ENCODE measurements at regions not wholly inside any gene's neighbourhood (a gene's known extent, or its start where the extent isn't known, plus 50 kb on each side); places are given as distances from the start of the nearest gene placed in this dataset.

DNA sequence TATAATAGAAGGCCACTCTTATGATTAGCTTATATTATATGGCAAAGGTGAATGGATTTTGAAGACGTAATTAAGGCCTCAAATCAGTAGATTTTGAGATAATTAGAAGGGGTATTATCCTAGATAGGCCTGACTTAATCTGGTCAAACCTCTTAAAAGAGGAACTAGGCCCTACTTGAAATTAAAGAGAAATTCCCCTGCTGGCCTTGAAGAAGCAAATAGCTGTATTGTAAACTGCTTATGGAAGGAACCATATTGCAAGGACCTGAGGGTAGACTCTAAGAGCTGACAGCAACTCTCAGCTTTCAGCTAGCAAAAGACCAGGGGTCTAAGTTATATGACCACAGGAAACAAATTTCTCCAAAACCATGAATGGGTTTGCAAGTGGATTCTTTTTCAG, 219.0 kb upstream of the ONECUT1 start:
- H3K9ac ChIP-seq, result no peak overlapping the region
- H3K4me2 ChIP-seq, result no peak overlapping the region
- no peak overlapping the region for H3K4me3 Mint-ChIP-seq
- no peaks in the 10 kb centered on the region for H3K27me3 ChIP-seq
- no peaks in the 10 kb centered on the region for H4K20me1 ChIP-seq (ENCODE audit: low read depth)
- no peak overlapping the region for H2AFZ ChIP-seq (replicated peaks)
- no peaks in the 10 kb centered on the region for H3K9me3 Mint-ChIP-seq
- H3K4me1 Mint-ChIP-seq, result no peaks in the 10 kb centered on the region
- H3K27ac Mint-ChIP-seq, result no peak overlapping the region
- H3K36me3 Mint-ChIP-seq, result peaks cover 1% of the 10 kb centered on the region
- no peak overlapping the region for H3K4me3 ChIP-seq
- no peaks in the 10 kb centered on the region for H3K79me2 ChIP-seq (ENCODE audit: low read depth)
- H3K27me3 Mint-ChIP-seq (ENCODE audit: insufficient read depth, low read depth), result no peaks in the 10 kb centered on the region
- no peaks in the 10 kb centered on the region for H3F3A ChIP-seq (ENCODE audit: low read depth)
- TF ChIP-seq, protein P1, sequence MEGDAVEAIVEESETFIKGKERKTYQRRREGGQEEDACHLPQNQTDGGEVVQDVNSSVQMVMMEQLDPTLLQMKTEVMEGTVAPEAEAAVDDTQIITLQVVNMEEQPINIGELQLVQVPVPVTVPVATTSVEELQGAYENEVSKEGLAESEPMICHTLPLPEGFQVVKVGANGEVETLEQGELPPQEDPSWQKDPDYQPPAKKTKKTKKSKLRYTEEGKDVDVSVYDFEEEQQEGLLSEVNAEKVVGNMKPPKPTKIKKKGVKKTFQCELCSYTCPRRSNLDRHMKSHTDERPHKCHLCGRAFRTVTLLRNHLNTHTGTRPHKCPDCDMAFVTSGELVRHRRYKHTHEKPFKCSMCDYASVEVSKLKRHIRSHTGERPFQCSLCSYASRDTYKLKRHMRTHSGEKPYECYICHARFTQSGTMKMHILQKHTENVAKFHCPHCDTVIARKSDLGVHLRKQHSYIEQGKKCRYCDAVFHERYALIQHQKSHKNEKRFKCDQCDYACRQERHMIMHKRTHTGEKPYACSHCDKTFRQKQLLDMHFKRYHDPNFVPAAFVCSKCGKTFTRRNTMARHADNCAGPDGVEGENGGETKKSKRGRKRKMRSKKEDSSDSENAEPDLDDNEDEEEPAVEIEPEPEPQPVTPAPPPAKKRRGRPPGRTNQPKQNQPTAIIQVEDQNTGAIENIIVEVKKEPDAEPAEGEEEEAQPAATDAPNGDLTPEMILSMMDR (IDR thresholded peaks at IDR 0.05), result no peak
- TF ChIP-seq EZH2 (IDR thresholded peaks at IDR 0.05), result no peak
- no peaks in the 10 kb centered on the region for H3K9me3 ChIP-seq (ENCODE audit: low read depth)
- H3K4me1 ChIP-seq, result no peaks in the 10 kb centered on the region
- H3K36me3 ChIP-seq, result no peaks in the 10 kb centered on the region
- no peak overlapping the region for H3K27ac ChIP-seq
- DNase-seq (ENCODE audit: low spot score), result no peak

DNA sequence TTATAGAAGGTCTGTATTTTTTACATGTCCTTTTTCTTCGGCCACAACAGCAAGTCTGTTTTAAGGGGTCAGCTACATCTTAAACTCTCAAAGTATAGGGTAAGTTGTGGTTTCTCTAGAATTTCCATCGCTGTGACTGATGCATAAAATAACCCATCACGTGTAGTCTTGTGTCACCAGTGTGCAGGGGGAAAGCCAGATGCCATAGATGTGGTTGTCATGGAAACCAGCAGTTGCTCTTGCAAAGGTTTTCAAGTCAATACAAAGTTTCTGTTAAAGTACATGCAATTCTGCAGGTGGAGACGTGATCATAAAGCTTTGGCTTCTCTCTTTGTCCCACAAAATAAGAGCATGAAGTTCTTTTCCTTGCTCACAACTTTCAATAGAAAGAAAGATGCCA, 210.3 kb upstream of the ONECUT1 start:
- TF ChIP-seq EZH2phosphoT487 (IDR thresholded peaks at IDR 0.05), result no peak
- TF ChIP-seq, protein P1 (IDR thresholded peaks at IDR 0.05), result no peak
- TF ChIP-seq EZH2 (IDR thresholded peaks at IDR 0.05), result no peak
- Mint-ChIP-seq H3K4me1 (peaks cover 12% of the 10 kb centered on the region), H3K9me3 (no peaks in the 10 kb centered on the region), H3K27me3 (ENCODE audit: insufficient read depth, low read depth) (no peaks in the 10 kb centered on the region), H3K4me3 (no peak overlapping the region), H3K36me3 (no peaks in the 10 kb centered on the region), H3K27ac (no peak overlapping the region)
- H2AFZ ChIP-seq (replicated peaks), result no peak overlapping the region
- H3K9me3 ChIP-seq (ENCODE audit: low read depth), result no peaks in the 10 kb centered on the region
- H3K36me3 ChIP-seq, result no peaks in the 10 kb centered on the region
- no peak overlapping the region for H3K4me3 ChIP-seq
- H4K20me1 ChIP-seq (ENCODE audit: low read depth), result no peaks in the 10 kb centered on the region
- H3K4me1 ChIP-seq, result no peaks in the 10 kb centered on the region
- H3K9ac ChIP-seq, result no peak overlapping the region
- no peaks in the 10 kb centered on the region for H3K27me3 ChIP-seq
- no peaks in the 10 kb centered on the region for H3K79me2 ChIP-seq (ENCODE audit: low read depth)
- no peak overlapping the region for H3K4me2 ChIP-seq
- peak; percentile 13 for DNase-seq (ENCODE audit: low spot score)
- no peaks in the 10 kb centered on the region for H3F3A ChIP-seq (ENCODE audit: low read depth)
- H3K27ac ChIP-seq, result no peak overlapping the region

DNA sequence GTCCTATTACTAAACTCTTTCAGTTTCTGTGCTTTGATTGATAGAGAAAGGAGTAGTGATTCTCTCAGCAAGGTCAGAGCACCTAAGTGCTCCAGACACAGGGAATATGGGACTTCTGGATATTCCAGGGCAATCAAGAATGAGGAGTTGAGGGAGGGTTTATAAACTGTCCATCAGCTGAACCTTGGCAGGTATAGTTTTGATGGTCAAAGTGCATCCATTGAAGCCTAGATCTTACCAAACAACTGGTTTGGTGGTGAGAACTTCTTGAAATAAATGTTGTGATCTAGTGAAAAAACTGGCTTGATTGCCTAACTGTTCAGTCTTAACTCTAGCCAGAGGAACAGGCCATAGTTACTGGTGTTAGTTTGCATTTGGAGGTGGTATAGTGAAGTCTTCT, 207.0 kb upstream of the ONECUT1 start:
- Histone ChIP-seq H3K27me3 (no peaks in the 10 kb centered on the region), H4K20me1 (ENCODE audit: low read depth) (no peaks in the 10 kb centered on the region), H3K9me3 (ENCODE audit: low read depth) (no peaks in the 10 kb centered on the region), H3K79me2 (ENCODE audit: low read depth) (no peaks in the 10 kb centered on the region), H3F3A (ENCODE audit: low read depth) (no peaks in the 10 kb centered on the region), H3K36me3 (no peaks in the 10 kb centered on the region), H3K4me2 (no peak overlapping the region), H2AFZ (replicated peaks) (no peak overlapping the region), H3K4me3 (no peak overlapping the region), H3K9ac (no peak overlapping the region), H3K4me1 (no peaks in the 10 kb centered on the region), H3K27ac (no peak overlapping the region)
- H3K27me3 Mint-ChIP-seq (ENCODE audit: insufficient read depth, low read depth), result no peaks in the 10 kb centered on the region
- H3K4me1 Mint-ChIP-seq, result peaks cover 12% of the 10 kb centered on the region
- H3K4me3 Mint-ChIP-seq, result no peak overlapping the region
- H3K9me3 Mint-ChIP-seq, result peaks cover 11% of the 10 kb centered on the region
- no peaks in the 10 kb centered on the region for H3K36me3 Mint-ChIP-seq
- DNase-seq (ENCODE audit: low spot score), result no peak
- TF ChIP-seq EZH2 (IDR thresholded peaks at IDR 0.05), result no peak
- TF ChIP-seq, protein P1 (IDR thresholded peaks at IDR 0.05), result no peak
- no peak for TF ChIP-seq EZH2phosphoT487 (IDR thresholded peaks at IDR 0.05)
- H3K27ac Mint-ChIP-seq, result no peak overlapping the region

DNA sequence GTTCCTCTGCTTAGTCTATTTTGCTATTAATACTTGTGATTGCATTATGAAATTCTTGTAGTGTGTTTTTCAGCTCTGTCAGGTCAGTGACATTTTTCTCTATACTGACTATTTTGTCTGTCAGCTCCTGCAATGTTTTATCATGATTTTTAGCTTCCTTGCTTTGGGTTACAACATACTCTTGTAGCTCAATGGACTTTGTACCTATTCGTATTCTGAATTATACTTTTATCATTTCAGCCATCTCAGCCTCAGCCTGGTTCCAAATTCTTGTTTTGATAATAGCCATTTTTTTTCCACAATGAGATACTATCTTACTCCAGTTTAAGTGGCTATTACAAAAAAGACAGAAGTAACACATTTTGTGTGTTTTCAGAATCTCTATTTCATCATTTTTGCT, 204.2 kb upstream of the ONECUT1 start:
- H3K4me1 ChIP-seq, result no peaks in the 10 kb centered on the region
- H3K36me3 Mint-ChIP-seq, result no peaks in the 10 kb centered on the region
- no peaks in the 10 kb centered on the region for H3K36me3 ChIP-seq
- H3K27ac ChIP-seq, result no peak overlapping the region
- DNase-seq (ENCODE audit: low spot score), result no peak
- H3K4me3 Mint-ChIP-seq, result no peak overlapping the region
- H3F3A ChIP-seq (ENCODE audit: low read depth), result no peaks in the 10 kb centered on the region
- no peak overlapping the region for H2AFZ ChIP-seq (replicated peaks)
- H3K9me3 Mint-ChIP-seq, result peaks cover 11% of the 10 kb centered on the region
- no peak overlapping the region for H3K27ac Mint-ChIP-seq
- H4K20me1 ChIP-seq (ENCODE audit: low read depth), result no peaks in the 10 kb centered on the region
- H3K4me1 Mint-ChIP-seq, result no peaks in the 10 kb centered on the region
- H3K9ac ChIP-seq, result no peak overlapping the region
- no peaks in the 10 kb centered on the region for H3K27me3 Mint-ChIP-seq (ENCODE audit: insufficient read depth, low read depth)
- no peaks in the 10 kb centered on the region for H3K79me2 ChIP-seq (ENCODE audit: low read depth)
- no peaks in the 10 kb centered on the region for H3K27me3 ChIP-seq
- no peaks in the 10 kb centered on the region for H3K9me3 ChIP-seq (ENCODE audit: low read depth)
- no peak overlapping the region for H3K4me3 ChIP-seq
- no peak overlapping the region for H3K4me2 ChIP-seq
- no peak for TF ChIP-seq EZH2 (IDR thresholded peaks at IDR 0.05)
